ENCODE measurements at regions not wholly inside any gene's neighbourhood (a gene's known extent, or its start where the extent isn't known, plus 50 kb on each side); places are given as distances from the start of the nearest gene placed in this dataset.
A peak's percentile ranks its signal among the peaks of the same experiment; 100 is the strongest.

DNA sequence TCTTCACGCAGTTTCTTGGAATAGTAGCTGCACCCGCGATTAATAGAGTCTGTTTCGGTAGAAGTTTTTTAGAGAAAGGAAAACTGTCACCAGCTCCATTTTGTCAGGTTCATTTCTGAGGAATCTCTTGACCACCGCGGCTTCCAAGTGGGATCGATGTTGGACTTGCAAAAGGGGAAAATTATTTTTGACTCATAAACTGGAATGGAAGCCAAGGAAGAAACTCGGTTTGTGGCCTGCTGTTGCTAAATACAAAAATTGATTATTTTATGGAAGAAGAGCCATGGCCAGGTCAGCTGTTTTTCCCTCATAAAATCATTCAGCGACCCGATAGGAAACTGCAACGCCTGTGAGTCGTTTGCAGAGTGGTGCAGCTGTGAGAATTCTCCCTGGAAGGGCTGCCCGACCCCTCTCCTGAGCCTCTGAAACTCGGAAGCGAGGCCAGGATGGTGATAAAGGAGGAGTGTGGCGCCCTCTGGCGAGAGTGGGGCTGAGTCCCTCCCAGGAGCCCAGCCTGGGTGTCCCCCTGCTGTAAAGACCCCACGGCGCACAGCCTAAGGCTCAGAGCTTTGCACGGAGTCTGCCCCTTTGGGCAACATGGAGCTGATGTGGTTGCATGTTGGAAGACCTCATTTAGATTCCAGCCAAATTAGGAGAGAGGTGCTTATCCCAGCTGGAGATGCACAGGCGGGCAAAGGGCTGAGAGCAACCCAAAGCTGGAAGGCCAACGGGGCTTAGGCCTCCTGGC lies 83.6 kb upstream of the SLC25A33 start:
- no peak for TF ChIP-seq POLR2A (IDR thresholded peaks at IDR 0.05)
- TF ChIP-seq, protein P1, sequence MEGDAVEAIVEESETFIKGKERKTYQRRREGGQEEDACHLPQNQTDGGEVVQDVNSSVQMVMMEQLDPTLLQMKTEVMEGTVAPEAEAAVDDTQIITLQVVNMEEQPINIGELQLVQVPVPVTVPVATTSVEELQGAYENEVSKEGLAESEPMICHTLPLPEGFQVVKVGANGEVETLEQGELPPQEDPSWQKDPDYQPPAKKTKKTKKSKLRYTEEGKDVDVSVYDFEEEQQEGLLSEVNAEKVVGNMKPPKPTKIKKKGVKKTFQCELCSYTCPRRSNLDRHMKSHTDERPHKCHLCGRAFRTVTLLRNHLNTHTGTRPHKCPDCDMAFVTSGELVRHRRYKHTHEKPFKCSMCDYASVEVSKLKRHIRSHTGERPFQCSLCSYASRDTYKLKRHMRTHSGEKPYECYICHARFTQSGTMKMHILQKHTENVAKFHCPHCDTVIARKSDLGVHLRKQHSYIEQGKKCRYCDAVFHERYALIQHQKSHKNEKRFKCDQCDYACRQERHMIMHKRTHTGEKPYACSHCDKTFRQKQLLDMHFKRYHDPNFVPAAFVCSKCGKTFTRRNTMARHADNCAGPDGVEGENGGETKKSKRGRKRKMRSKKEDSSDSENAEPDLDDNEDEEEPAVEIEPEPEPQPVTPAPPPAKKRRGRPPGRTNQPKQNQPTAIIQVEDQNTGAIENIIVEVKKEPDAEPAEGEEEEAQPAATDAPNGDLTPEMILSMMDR (IDR thresholded peaks at IDR 0.05): peak; percentile 57 to 82 (median 71)

All from body of pancreas (tissue), 4 donors.